ENCODE measurements at regions not wholly inside any gene's neighbourhood (a gene's known extent, or its start where the extent isn't known, plus 50 kb on each side); places are given as distances from the start of the nearest gene placed in this dataset.

DNA sequence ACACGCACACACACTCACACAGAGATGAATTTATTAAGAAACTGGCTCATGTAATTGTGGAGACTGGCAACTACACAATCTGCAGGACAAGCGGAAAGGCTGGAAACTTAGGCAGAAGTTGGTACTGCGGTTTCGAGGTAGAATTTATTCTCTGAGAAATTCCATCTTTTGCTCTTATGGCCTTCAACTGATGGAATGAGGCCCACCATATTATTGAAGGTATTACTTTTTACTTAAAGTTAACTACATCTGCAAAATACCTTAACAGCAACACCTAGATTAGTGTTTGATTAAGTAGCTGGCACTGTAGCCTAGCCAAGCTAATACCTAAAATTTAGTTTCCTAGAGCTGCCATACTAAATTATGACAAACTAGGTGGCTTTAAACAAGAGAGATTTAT, 384.0 kb upstream of the UBE2E3 start:
- TF ChIP-seq TAF1 (IDR thresholded peaks at IDR 0.05; ENCODE audit: borderline replicate concordance, insufficient read depth, low read length) (no peak), FOXP2 (optimal IDR thresholded peaks at IDR 0.05; ENCODE audit: borderline replicate concordance, extremely low read depth, extremely low read length, insufficient read depth) (no peak), POLR2AphosphoS5 (IDR thresholded peaks at IDR 0.05; ENCODE audit: low read depth, low read length) (no peak), SIN3A (IDR thresholded peaks at IDR 0.05; ENCODE audit: borderline replicate concordance, insufficient read depth, low read length) (no peak)
- TF ChIP-seq, protein P1, sequence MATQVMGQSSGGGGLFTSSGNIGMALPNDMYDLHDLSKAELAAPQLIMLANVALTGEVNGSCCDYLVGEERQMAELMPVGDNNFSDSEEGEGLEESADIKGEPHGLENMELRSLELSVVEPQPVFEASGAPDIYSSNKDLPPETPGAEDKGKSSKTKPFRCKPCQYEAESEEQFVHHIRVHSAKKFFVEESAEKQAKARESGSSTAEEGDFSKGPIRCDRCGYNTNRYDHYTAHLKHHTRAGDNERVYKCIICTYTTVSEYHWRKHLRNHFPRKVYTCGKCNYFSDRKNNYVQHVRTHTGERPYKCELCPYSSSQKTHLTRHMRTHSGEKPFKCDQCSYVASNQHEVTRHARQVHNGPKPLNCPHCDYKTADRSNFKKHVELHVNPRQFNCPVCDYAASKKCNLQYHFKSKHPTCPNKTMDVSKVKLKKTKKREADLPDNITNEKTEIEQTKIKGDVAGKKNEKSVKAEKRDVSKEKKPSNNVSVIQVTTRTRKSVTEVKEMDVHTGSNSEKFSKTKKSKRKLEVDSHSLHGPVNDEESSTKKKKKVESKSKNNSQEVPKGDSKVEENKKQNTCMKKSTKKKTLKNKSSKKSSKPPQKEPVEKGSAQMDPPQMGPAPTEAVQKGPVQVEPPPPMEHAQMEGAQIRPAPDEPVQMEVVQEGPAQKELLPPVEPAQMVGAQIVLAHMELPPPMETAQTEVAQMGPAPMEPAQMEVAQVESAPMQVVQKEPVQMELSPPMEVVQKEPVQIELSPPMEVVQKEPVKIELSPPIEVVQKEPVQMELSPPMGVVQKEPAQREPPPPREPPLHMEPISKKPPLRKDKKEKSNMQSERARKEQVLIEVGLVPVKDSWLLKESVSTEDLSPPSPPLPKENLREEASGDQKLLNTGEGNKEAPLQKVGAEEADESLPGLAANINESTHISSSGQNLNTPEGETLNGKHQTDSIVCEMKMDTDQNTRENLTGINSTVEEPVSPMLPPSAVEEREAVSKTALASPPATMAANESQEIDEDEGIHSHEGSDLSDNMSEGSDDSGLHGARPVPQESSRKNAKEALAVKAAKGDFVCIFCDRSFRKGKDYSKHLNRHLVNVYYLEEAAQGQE (IDR thresholded peaks at IDR 0.05; ENCODE audit: insufficient read depth in 1 of 2, low read depth in 2 of 2, low read length in 2 of 2): no peak

DNA sequence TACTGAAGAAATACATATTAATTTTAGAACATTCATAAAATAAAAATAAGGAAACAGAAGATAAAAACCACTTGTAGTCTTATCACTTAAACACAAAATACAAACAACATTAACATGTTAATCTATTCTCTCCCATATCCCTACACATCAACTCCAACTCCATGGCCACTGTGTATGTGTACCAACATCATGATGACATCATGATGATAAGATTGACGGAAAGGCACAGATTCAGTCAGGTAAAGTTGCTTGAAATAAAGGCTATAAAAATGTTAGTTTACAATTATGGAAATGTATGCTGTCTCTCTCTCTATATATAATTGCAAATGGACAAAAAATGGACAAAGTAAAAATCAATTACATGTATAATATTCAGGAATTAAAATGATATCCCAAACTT, 388.5 kb upstream of the UBE2E3 start:
- TF ChIP-seq POLR2AphosphoS5 (IDR thresholded peaks at IDR 0.05; ENCODE audit: low read depth, low read length): no peak
- no peak for TF ChIP-seq TAF1 (IDR thresholded peaks at IDR 0.05; ENCODE audit: borderline replicate concordance, insufficient read depth, low read length)
- TF ChIP-seq SIN3A (IDR thresholded peaks at IDR 0.05; ENCODE audit: borderline replicate concordance, insufficient read depth, low read length): no peak
- TF ChIP-seq, protein P1 (IDR thresholded peaks at IDR 0.05; ENCODE audit: insufficient read depth in 1 of 2, low read depth in 2 of 2, low read length in 2 of 2): no peak
- TF ChIP-seq FOXP2 (optimal IDR thresholded peaks at IDR 0.05; ENCODE audit: borderline replicate concordance, extremely low read depth, extremely low read length, insufficient read depth): no peak

DNA sequence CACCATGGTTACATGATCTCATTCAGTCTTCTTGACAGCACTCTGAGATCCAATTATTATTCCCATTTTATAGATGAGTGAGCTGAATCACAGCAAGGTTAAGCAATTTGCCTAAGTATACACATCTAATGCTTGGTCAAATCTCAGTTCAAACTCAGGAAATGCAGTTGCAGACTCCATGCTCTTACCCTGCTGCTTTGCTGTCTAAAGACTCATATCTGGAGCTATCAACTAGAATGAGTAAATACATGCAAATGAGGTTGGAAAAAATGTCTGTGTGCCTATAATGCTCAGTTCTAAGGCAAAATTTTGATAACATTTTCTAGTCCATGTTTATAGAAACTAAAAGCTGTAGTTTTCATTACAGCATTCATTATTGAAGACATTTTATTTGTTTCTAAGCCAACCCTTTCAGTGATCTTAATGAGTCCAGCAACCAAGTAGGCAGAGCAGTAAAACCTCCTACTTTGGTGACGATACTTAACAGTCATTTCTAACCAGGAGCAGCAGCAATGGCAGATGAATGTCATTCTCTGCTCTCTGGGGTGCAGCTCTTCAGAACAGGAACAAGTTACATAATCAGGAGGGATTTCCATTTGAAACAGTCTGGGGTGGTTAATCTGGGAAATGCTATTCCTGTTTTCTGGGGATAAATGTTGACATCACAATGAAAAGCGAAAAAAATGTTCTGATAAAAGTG, 396.8 kb upstream of the UBE2E3 start:
- TF ChIP-seq TAF1 (IDR thresholded peaks at IDR 0.05; ENCODE audit: borderline replicate concordance, insufficient read depth, low read length): no peak
- no peak for TF ChIP-seq POLR2AphosphoS5 (IDR thresholded peaks at IDR 0.05; ENCODE audit: low read depth, low read length)
- no peak for TF ChIP-seq FOXP2 (optimal IDR thresholded peaks at IDR 0.05; ENCODE audit: borderline replicate concordance, extremely low read depth, extremely low read length, insufficient read depth)
- TF ChIP-seq, protein P1 (IDR thresholded peaks at IDR 0.05; ENCODE audit: insufficient read depth in 1 of 2, low read depth in 2 of 2, low read length in 2 of 2): no peak
- no peak for TF ChIP-seq SIN3A (IDR thresholded peaks at IDR 0.05; ENCODE audit: borderline replicate concordance, insufficient read depth, low read length)

DNA sequence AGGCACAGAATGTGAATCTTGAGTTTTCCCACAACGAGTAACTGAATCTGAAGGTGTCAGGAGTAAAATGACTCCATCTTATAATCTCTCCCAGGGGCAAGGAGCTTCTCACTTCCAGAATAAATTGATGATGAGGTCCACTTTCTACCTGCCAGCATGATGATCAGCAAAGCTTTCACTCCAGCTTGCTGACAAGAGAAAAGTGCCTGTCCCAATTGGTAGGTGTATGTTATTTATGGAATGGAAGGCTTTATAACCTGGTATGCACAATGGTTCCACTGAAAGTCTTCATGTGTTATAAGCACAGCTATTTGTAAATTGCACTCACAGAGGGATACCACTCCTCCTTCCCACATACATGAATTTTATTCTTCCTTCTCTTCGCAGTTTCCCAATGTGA, 401.0 kb upstream of the UBE2E3 start:
- TF ChIP-seq FOXP2 (optimal IDR thresholded peaks at IDR 0.05; ENCODE audit: borderline replicate concordance, extremely low read depth, extremely low read length, insufficient read depth) (no peak), SIN3A (IDR thresholded peaks at IDR 0.05; ENCODE audit: borderline replicate concordance, insufficient read depth, low read length) (no peak)

DNA sequence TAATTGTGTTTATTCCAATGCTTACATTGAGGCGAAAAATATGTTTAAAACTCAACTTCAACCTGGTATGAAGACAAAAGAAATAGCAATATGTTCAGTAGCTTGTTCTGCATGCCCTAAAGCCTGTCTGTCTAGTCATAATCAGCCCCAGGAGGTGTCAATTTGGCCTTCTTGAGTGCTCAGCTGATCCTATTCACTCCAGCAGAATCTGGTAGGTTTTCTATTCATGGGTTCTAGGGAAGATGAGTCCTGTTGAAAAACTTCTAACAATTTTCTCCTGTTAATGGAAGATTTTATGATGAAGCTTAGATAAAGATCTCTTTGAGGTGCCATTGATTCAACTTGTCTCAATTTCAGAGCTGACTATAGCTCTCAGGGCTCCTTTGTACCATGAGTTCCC, 402.0 kb upstream of the UBE2E3 start:
- TF ChIP-seq FOXP2 (optimal IDR thresholded peaks at IDR 0.05; ENCODE audit: borderline replicate concordance, extremely low read depth, extremely low read length, insufficient read depth): no peak
- no peak for TF ChIP-seq TAF1 (IDR thresholded peaks at IDR 0.05; ENCODE audit: borderline replicate concordance, insufficient read depth, low read length)
- TF ChIP-seq, protein P1 (IDR thresholded peaks at IDR 0.05; ENCODE audit: insufficient read depth in 1 of 2, low read depth in 2 of 2, low read length in 2 of 2): no peak
- TF ChIP-seq POLR2AphosphoS5 (IDR thresholded peaks at IDR 0.05; ENCODE audit: low read depth, low read length): no peak
- no peak for TF ChIP-seq SIN3A (IDR thresholded peaks at IDR 0.05; ENCODE audit: borderline replicate concordance, insufficient read depth, low read length)
